ENCODE measurements at regions not wholly inside any gene's neighbourhood (a gene's known extent, or its start where the extent isn't known, plus 50 kb on each side); places are given as distances from the start of the nearest gene placed in this dataset.

GRCh38 chr2:60294901-60295635, 258.4 kb downstream of the BCL11A start:
- DNase-seq (no peak), ATAC-seq (peak in 1 of 2 donors; percentile 36)
- intact Hi-C loops (cut with DNase I): no loop called here
- H3K27me3 ChIP-seq (ENCODE audit: control insufficient read depth, insufficient read depth): no peaks in the 10 kb centered on the region
- WGBS: 63% methylated on average over 20 of the region's 20 CpGs
- H3K9me3 ChIP-seq (ENCODE audit: control insufficient read depth, low read length): no peaks in the 10 kb centered on the region
- H3K4me1 ChIP-seq (ENCODE audit: control insufficient read depth, insufficient read depth, low read length): no peaks in the 10 kb centered on the region
- H3K27ac ChIP-seq (ENCODE audit: low read length): no peak overlapping the region
- no peak overlapping the region for H3K4me3 ChIP-seq (ENCODE audit: low read length)

DNA sequence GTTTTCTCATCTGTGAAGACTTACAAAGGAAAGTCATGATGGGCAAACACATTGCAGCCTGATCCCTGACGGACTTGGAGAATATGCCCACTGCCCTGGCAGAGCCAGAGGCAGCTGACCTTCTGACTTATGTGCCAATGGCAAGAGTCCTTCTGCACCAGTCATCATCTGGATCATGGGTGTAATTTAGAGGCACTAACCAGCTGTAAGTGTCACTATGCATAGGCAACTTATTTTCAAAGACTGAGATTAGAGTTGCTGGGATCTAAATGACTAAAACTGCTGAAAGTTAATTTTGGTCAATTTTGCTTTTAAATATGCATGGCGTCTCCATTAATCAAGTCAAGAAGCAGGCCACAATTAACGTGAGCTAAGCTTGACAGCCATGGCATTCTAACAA, 261.2 kb downstream of the BCL11A start:
- WGBS: 86% methylated on average over 3 of the region's 3 CpGs
- ATAC-seq (no peak), DNase-seq (no peak)

GRCh38 chr2:60290509-60290908, 262.9 kb downstream of the BCL11A start:
- no peaks in the 10 kb centered on the region for H3K27me3 ChIP-seq (ENCODE audit: control insufficient read depth, insufficient read depth)
- ATAC-seq (no peak), DNase-seq (no peak)
- H3K4me3 ChIP-seq (ENCODE audit: low read length): no peak overlapping the region
- intact Hi-C loops (cut with DNase I): no loop called here
- H3K4me1 ChIP-seq (ENCODE audit: control insufficient read depth, insufficient read depth, low read length): no peaks in the 10 kb centered on the region
- WGBS: 55% methylated on average over 2 of the region's 2 CpGs
- no peak overlapping the region for H3K27ac ChIP-seq (ENCODE audit: low read length)
- H3K9me3 ChIP-seq (ENCODE audit: control insufficient read depth, low read length): no peaks in the 10 kb centered on the region

More for the DNA sequence above, 261.2 kb downstream of the BCL11A start:
- Histone ChIP-seq H3K27ac (ENCODE audit: low read length) (no peak overlapping the region), H3K27me3 (ENCODE audit: control insufficient read depth, insufficient read depth) (no peaks in the 10 kb centered on the region), H3K9me3 (ENCODE audit: control insufficient read depth, low read length) (no peaks in the 10 kb centered on the region), H3K4me1 (ENCODE audit: control insufficient read depth, insufficient read depth, low read length) (no peaks in the 10 kb centered on the region), H3K4me3 (ENCODE audit: low read length) (no peak overlapping the region)
- intact Hi-C loops (cut with DNase I): no loop called here

- Histone ChIP-seq H3K9me3 (ENCODE audit: control insufficient read depth, low read length) (no peaks in the 10 kb centered on the region), H3K4me1 (ENCODE audit: control insufficient read depth, insufficient read depth, low read length) (peaks cover 2% of the 10 kb centered on the region), H3K27me3 (ENCODE audit: control insufficient read depth, insufficient read depth) (no peaks in the 10 kb centered on the region), H3K4me3 (ENCODE audit: low read length) (no peak overlapping the region), H3K27ac (ENCODE audit: low read length) (no peak overlapping the region)
- intact Hi-C loops (cut with DNase I): no loop called here
- ATAC-seq (peak in 1 of 2 donors; percentile 34), DNase-seq (no peak)
- WGBS: 66% methylated on average over 5 of the region's 5 CpGs
Measured at GRCh38 chr2:60285626-60286316, 267.7 kb downstream of the BCL11A start.

DNA sequence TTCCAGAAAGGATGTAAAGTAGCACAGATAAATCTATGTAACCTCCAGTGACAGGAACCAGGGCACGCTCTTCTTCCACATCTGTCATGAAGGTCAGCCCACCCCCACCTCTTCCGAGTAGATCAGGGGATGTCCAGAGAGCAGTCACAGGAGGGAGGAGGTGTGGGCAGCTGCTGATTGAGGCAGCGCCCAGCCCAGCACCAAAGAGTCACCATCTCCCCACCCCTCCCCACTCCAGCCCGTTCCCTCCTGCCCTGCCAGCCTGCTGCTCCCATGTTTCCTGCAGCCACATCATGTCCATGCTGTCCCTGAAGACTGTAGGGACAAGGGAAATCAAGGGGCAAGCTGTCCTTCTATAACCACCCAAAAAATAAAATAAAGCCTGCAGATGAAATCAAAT, 269.8 kb downstream of the BCL11A start:
- no peaks in the 10 kb centered on the region for H3K27me3 ChIP-seq (ENCODE audit: control insufficient read depth, insufficient read depth)
- no peak overlapping the region for H3K27ac ChIP-seq (ENCODE audit: low read length)
- no peaks in the 10 kb centered on the region for H3K9me3 ChIP-seq (ENCODE audit: control insufficient read depth, low read length)
- intact Hi-C loops (cut with DNase I): no loop called here
- H3K4me1 ChIP-seq (ENCODE audit: control insufficient read depth, insufficient read depth, low read length): peaks cover 2% of the 10 kb centered on the region
- ATAC-seq (peak; percentile 50 to 60), DNase-seq (no peak)
- H3K4me3 ChIP-seq (ENCODE audit: low read length): no peak overlapping the region
- 21% methylated on average over 4 of the region's 4 CpGs for WGBS

GRCh38 chr2:60282886-60283285, 270.6 kb downstream of the BCL11A start:
- no peak overlapping the region for H3K4me3 ChIP-seq (ENCODE audit: low read length)
- intact Hi-C loops (cut with DNase I): no loop called here
- peaks cover 2% of the 10 kb centered on the region for H3K4me1 ChIP-seq (ENCODE audit: control insufficient read depth, insufficient read depth, low read length)
- no peak for DNase-seq
- peak; percentile 47 to 61 for ATAC-seq
- no peaks in the 10 kb centered on the region for H3K9me3 ChIP-seq (ENCODE audit: control insufficient read depth, low read length)
- H3K27me3 ChIP-seq (ENCODE audit: control insufficient read depth, insufficient read depth): no peaks in the 10 kb centered on the region
- H3K27ac ChIP-seq (ENCODE audit: low read length): peak overlapping the region; percentile 74

GRCh38 chr2:60281730-60282129, 271.7 kb downstream of the BCL11A start:
- DNase-seq (no peak), ATAC-seq (no peak)
- Histone ChIP-seq H3K27ac (ENCODE audit: low read length) (no peak overlapping the region), H3K4me3 (ENCODE audit: low read length) (no peak overlapping the region), H3K27me3 (ENCODE audit: control insufficient read depth, insufficient read depth) (no peaks in the 10 kb centered on the region), H3K4me1 (ENCODE audit: control insufficient read depth, insufficient read depth, low read length) (peaks cover 2% of the 10 kb centered on the region), H3K9me3 (ENCODE audit: control insufficient read depth, low read length) (no peaks in the 10 kb centered on the region)
- intact Hi-C loops (cut with DNase I): no loop called here
- WGBS: 66% methylated on average over 5 of the region's 5 CpGs

- DNase-seq (no peak), ATAC-seq (no peak)
- Histone ChIP-seq H3K9me3 (ENCODE audit: control insufficient read depth, low read length) (no peaks in the 10 kb centered on the region), H3K4me1 (ENCODE audit: control insufficient read depth, insufficient read depth, low read length) (peaks cover 2% of the 10 kb centered on the region), H3K27ac (ENCODE audit: low read length) (no peak overlapping the region), H3K4me3 (ENCODE audit: low read length) (no peak overlapping the region), H3K27me3 (ENCODE audit: control insufficient read depth, insufficient read depth) (no peaks in the 10 kb centered on the region)
- 87% methylated on average over 3 of the region's 3 CpGs for WGBS
- intact Hi-C loops (cut with DNase I): no loop called here
Measured at GRCh38 chr2:60280238-60280637, 273.2 kb downstream of the BCL11A start.

DNA sequence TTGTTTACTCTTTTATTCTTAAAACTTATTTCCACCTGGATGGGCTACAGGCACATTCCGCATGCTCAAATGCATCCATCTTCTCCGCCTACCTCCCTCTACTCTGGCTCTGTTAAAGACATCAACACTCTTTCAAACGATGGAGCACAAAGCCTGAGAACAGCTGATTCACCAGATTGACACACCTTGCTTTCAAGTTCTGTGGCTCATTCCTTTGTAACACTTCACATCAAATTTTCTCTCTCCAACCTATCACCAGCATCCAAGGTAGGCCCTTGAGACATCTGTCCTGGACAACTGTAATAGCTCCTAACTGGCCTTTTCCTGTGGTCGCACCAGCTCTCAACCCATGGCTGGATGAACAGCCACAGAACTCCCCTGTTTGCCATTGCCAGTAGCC, 274.5 kb downstream of the BCL11A start:
- intact Hi-C loops (cut with DNase I): no loop called here
- Histone ChIP-seq H3K27me3 (ENCODE audit: control insufficient read depth, insufficient read depth) (no peaks in the 10 kb centered on the region), H3K4me1 (ENCODE audit: control insufficient read depth, insufficient read depth, low read length) (peaks cover 2% of the 10 kb centered on the region), H3K27ac (ENCODE audit: low read length) (no peak overlapping the region), H3K4me3 (ENCODE audit: low read length) (no peak overlapping the region), H3K9me3 (ENCODE audit: control insufficient read depth, low read length) (peaks cover 4% of the 10 kb centered on the region)
- DNase-seq: no peak
- WGBS: 78% methylated on average over 4 of the region's 4 CpGs
- no peak for ATAC-seq

DNA sequence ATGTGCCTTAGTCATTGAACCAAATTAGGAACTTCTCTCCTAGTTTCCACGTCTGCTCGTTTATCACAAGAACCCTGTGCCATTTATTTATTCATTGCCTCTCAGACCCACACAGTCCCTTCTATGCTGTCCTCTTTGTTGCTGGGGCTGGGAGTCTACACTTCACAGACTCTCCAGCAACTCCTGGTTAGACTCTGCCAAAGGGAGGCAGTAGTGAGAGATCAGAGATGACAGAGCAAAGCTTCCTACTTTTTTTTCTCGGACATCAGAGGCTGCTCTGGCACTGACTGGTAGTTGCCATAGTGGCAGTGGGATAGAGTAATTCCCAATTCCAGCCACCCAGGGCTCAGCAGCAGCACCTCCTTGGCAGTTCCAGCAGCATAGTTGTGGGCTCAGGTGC, 277.5 kb downstream of the BCL11A start:
- DNase-seq: no peak
- no peaks in the 10 kb centered on the region for H3K27me3 ChIP-seq (ENCODE audit: control insufficient read depth, insufficient read depth)
- H3K27ac ChIP-seq (ENCODE audit: low read length): no peak overlapping the region
- no peak overlapping the region for H3K4me3 ChIP-seq (ENCODE audit: low read length)
- 77% methylated on average over 3 of the region's 3 CpGs for whole genome bisulfite sequencing
- peaks cover 4% of the 10 kb centered on the region for H3K9me3 ChIP-seq (ENCODE audit: control insufficient read depth, low read length)
- intact Hi-C loops (cut with DNase I): no loop called here
- H3K4me1 ChIP-seq (ENCODE audit: control insufficient read depth, insufficient read depth, low read length): no peaks in the 10 kb centered on the region
- no peak for ATAC-seq

- intact Hi-C loops (cut with DNase I): no loop called here
- Histone ChIP-seq H3K4me3 (ENCODE audit: low read length) (no peak overlapping the region), H3K27ac (ENCODE audit: low read length) (no peak overlapping the region), H3K4me1 (ENCODE audit: control insufficient read depth, insufficient read depth, low read length) (no peaks in the 10 kb centered on the region), H3K27me3 (ENCODE audit: control insufficient read depth, insufficient read depth) (no peaks in the 10 kb centered on the region), H3K9me3 (ENCODE audit: control insufficient read depth, low read length) (peaks cover 4% of the 10 kb centered on the region)
- WGBS: 87% methylated on average over 3 of the region's 3 CpGs
- ATAC-seq: no peak
- DNase-seq: no peak
Measured at GRCh38 chr2:60273836-60274235, 279.6 kb downstream of the BCL11A start.
